K562 (cell line): ENCODE measurements at regions not wholly inside any gene's neighbourhood (a gene's known extent, or its start where the extent isn't known, plus 50 kb on each side); places are given as distances from the start of the nearest gene placed in this dataset.

Experiments used
- ATAC-seq: fragments of 200-7000 bp; cut with Tn5 transposase; 3 replicates; pipeline ENCODE4 v1.9.1; 2020; ENCODE audit warnings: moderate library complexity
- BruUV-seq: library from RNA; stranded (reverse); fragments of 400-500 nt; replicated peaks from 2 replicates; lab custom pipeline; 2021; lab: Mats Ljungman, UMichigan
- CTCF ChIA-PET: fragments of 300-600 bp; formaldehyde crosslinking; extraction: SDS; loops from one replicate; lab custom pipeline; 2021; ENCODE audit warnings: low intra/inter-chr PET ratio; lab: Yijun Ruan, JAX
- POLR2A ChIA-PET: fragments of 300-600, 350-650 bp; sonication (Branson Sonifier 250); formaldehyde crosslinking; extraction: SDS; loops from one replicate; lab custom pipeline; 2021; ENCODE audit warnings: antibody characterized with exemption, inconsistent platforms; lab: Yijun Ruan, JAX
- DNase-seq, 4 experiments: peaks; one replicate each; pipeline versions ENCODE4 v3.0.0 to v3.0.0-alpha.2; 2011 to 2018; ENCODE audit warnings: low spot score in 3 of 4, mixed read lengths in 3 of 4; ENCODE audit errors: extremely low read depth in 1 of 4
- FAIRE-seq: peaks from 2 replicates; lab custom pipeline; 2011; peaks lifted over from hg19 to GRCh38; lab: Jason Lieb, UNC
- H2AFZ ChIP-seq: 2 replicates; pipeline ENCODE4 v1.6.0; 2011; ENCODE audit warnings: low read depth, low read length, control low read depth, inconsistent platforms
- H3K27ac ChIP-seq: fragments of 200-600 bp; 3 replicates; pipeline ENCODE4 v1.8.0; 2011; ENCODE audit warnings: low read depth, mild to moderate bottlenecking, control low read depth, inconsistent platforms, low read length, moderate library complexity, mixed read lengths; ENCODE audit errors: extremely low read depth
- H3K27me3 ChIP-seq, 2 experiments: fragments of 300-600 bp in 1 of 2; 2 replicates in 1 of 2; 3 replicates in 1 of 2; pipeline versions ENCODE4 v1.6.0 to v1.8.0; 2011; ENCODE audit warnings: inconsistent platforms in 2 of 2, low read length in 2 of 2, mild to moderate bottlenecking in 1 of 2, mixed read lengths in 1 of 2, moderate library complexity in 1 of 2; ENCODE audit not compliant: control insufficient read depth in 2 of 2, insufficient read depth in 2 of 2
- H3K36me3 ChIP-seq: fragments of 300-600 bp; 3 replicates; pipeline ENCODE4 v1.8.0; 2011; ENCODE audit warnings: mild to moderate bottlenecking, low read length, inconsistent platforms; ENCODE audit not compliant: control insufficient read depth, insufficient read depth
- H3K4me1 ChIP-seq, 2 experiments: fragments of 200-600 bp in 1 of 2; replicated peaks in 1 of 2; 2 replicates in 1 of 2; 3 replicates in 1 of 2; pipeline versions ENCODE4 v1.5.1 to v1.8.0; 2011; ENCODE audit warnings: inconsistent platforms in 2 of 2, low read length in 2 of 2, mild to moderate bottlenecking in 1 of 2, mixed read lengths in 1 of 2, moderate library complexity in 1 of 2; ENCODE audit not compliant: control insufficient read depth in 2 of 2, insufficient read depth in 2 of 2
- H3K4me2 ChIP-seq: 2 replicates; pipeline ENCODE4 v1.6.1; 2011; ENCODE audit warnings: low read length, control low read depth, inconsistent platforms, mixed read lengths; ENCODE audit not compliant: insufficient read depth
- H3K4me3 ChIP-seq: fragments of 200-600 bp; sonication (generic), shearing (Covaris generic); 2 replicates; pipeline ENCODE4 v1.5.1; 2016; ENCODE audit warnings: control low read depth, inconsistent platforms
- H3K79me2 ChIP-seq: fragments of 200-600 bp; 3 replicates; pipeline ENCODE4 v1.8.0; 2011; ENCODE audit warnings: low read length, inconsistent platforms; ENCODE audit not compliant: control insufficient read depth, insufficient read depth
- H3K9ac ChIP-seq, 2 experiments: 2 replicates each; pipeline versions ENCODE4 v1.6.0 to v1.6.1; 2011; ENCODE audit warnings: low read depth in 2 of 2, low read length in 2 of 2, control low read depth in 1 of 2, inconsistent platforms in 1 of 2, mild to moderate bottlenecking in 1 of 2, mixed read lengths in 1 of 2; ENCODE audit not compliant: insufficient read depth in 1 of 2
- H3K9me1 ChIP-seq: one replicate; pipeline ENCODE4 v1.6.0; 2011; ENCODE audit warnings: inconsistent platforms, mild to moderate bottlenecking, low read length, moderate library complexity; ENCODE audit not compliant: control insufficient read depth, insufficient read depth
- H3K9me3 ChIP-seq: replicated peaks from 2 replicates; pipeline ENCODE4 v1.5.1; 2011; ENCODE audit warnings: low read depth, low read length, inconsistent platforms; ENCODE audit not compliant: control insufficient read depth, insufficient read depth
- H4K20me1 ChIP-seq: replicated peaks from 2 replicates; pipeline ENCODE4 v1.6.1; 2011; ENCODE audit warnings: low read length, inconsistent platforms, mixed read lengths; ENCODE audit not compliant: control insufficient read depth, insufficient read depth
- DPF2 ChIP-seq: fragments of 450-650 bp; IDR thresholded peaks from 2 replicates; pipeline ENCODE4 v1.6.1; 2016
- KLF10 ChIP-seq: fragments of 250-450 bp; sonication (Bioruptor Pico); IDR thresholded peaks from 2 replicates; pipeline ENCODE4 v1.6.1; 2021; ENCODE audit warnings: matching md5 sums
- MCM2 ChIP-seq: fragments of 450-650 bp; IDR thresholded peaks from 2 replicates; pipeline ENCODE4 v1.6.1; 2017; ENCODE audit warnings: low read depth, mild to moderate bottlenecking
- MYBL2 ChIP-seq, 2 experiments: fragments of 450-650 bp in 1 of 2; sonication (generic) in 1 of 2; formaldehyde crosslinking in 1 of 2; IDR thresholded peaks; 2 replicates each; pipeline versions ENCODE4 v1.6.1 to v1.8.1; 2017 to 2022; ENCODE audit warnings: borderline replicate concordance in 1 of 2, inconsistent platforms in 1 of 2, low read depth in 1 of 2, mild to moderate bottlenecking in 1 of 2, missing genetic modification reagents in 1 of 2, moderate library complexity in 1 of 2
- SRSF1 ChIP-seq: fragments of 200-400 bp; formaldehyde crosslinking; IDR thresholded peaks from 2 replicates; pipeline ENCODE4 v1.6.1; 2017; ENCODE audit warnings: mild to moderate bottlenecking, low read depth, low read length, moderate library complexity
- TEAD2 ChIP-seq: fragments of 450-650 bp; IDR thresholded peaks from 2 replicates; pipeline ENCODE4 v1.6.1; 2016; ENCODE audit warnings: missing genetic modification characterization, control low read depth, missing compliant biosample characterization
- ZBTB8A ChIP-seq: fragments of 450-650 bp; IDR thresholded peaks from 2 replicates; pipeline ENCODE4 v1.6.1; 2018; ENCODE audit warnings: mild to moderate bottlenecking, moderate library complexity; ENCODE audit not compliant: partially characterized antibody
- ZNF282 ChIP-seq: sonication (generic); formaldehyde crosslinking; IDR thresholded peaks from 2 replicates; pipeline ENCODE4 v1.8.1; 2023; ENCODE audit warnings: missing genetic modification reagents
- ZNF668 ChIP-seq: fragments of 250-450 bp; sonication (Bioruptor Pico); IDR thresholded peaks from 2 replicates; pipeline ENCODE4 v1.8.0; 2022; ENCODE audit warnings: mild to moderate bottlenecking, inconsistent platforms
- WGBS: fragments of 100-300 bp; shearing (Covaris generic); methylation state at CpG from one replicate; pipeline ENCODE4 v1.1.6; 2016; ENCODE audit warnings: low coverage, mixed read lengths; ENCODE audit not compliant: insufficient coverage; ENCODE audit errors: missing lambda C conversion rate; 5-methylcytosine and 5-hydroxymethylcytosine counted together
- in situ Hi-C: fragments of 300-500 bp; cut with MboI; formaldehyde crosslinking; loops from 4 replicates; pipeline ENCODE4 v1.15.0; 2018; ENCODE audit warnings: inconsistent platforms, mixed read lengths
- intact Hi-C: fragments of 100-400 bp; cut with micrococcal nuclease; formaldehyde crosslinking; loops from 2 replicates; pipeline ENCODE4 v1.14.2; 2022
- TF ChIP-seq, protein P1 (sequence below): fragments of 250-450 bp; sonication (Bioruptor Pico); IDR thresholded peaks from 2 replicates; pipeline ENCODE4 v1.8.0; 2022; ENCODE audit warnings: inconsistent platforms, mild to moderate bottlenecking, moderate library complexity, borderline replicate concordance

- H3K4me3 ChIP-seq = no peak overlapping the region
- H3K9me3 ChIP-seq = no peaks in the 10 kb centered on the region; the same call in 1 of the 2 replicates
- TF ChIP-seq ZNF668 (CRISPR knock-in tag) = no peak
- no peak for TF ChIP-seq TEAD2 (tag)
- no peak for TF ChIP-seq MCM2
- TF ChIP-seq, protein P1, sequence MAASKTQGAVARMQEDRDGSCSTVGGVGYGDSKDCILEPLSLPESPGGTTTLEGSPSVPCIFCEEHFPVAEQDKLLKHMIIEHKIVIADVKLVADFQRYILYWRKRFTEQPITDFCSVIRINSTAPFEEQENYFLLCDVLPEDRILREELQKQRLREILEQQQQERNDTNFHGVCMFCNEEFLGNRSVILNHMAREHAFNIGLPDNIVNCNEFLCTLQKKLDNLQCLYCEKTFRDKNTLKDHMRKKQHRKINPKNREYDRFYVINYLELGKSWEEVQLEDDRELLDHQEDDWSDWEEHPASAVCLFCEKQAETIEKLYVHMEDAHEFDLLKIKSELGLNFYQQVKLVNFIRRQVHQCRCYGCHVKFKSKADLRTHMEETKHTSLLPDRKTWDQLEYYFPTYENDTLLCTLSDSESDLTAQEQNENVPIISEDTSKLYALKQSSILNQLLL (CRISPR knock-in tag) = no peak
- no peak for TF ChIP-seq KLF10 (CRISPR knock-in tag)
- TF ChIP-seq MYBL2 (IDR thresholded peaks at IDR 0.05; ENCODE audit: low read depth) = no peak
- no peak for TF ChIP-seq MYBL2 (CRISPR knock-in tag; IDR thresholded peaks at IDR 0.05; ENCODE audit: borderline replicate concordance)
- TF ChIP-seq ZNF282 (CRISPR knock-in tag) = no peak
- no peak for TF ChIP-seq DPF2
- TF ChIP-seq ZBTB8A = no peak
- TF ChIP-seq SRSF1 = no peak
- TF ChIP-seq, all 486 proteins: peak for 0
- BruUV-seq = no TSS peak
- in situ Hi-C loops (no loop called here), intact Hi-C loops (no loop called here)
- H3K79me2 ChIP-seq = no peaks in the 10 kb centered on the region
- no peaks in the 10 kb centered on the region for H3K36me3 ChIP-seq
- H3K4me1 ChIP-seq = no peaks in the 10 kb centered on the region
- no peaks in the 10 kb centered on the region for H3K9me1 ChIP-seq
- H3K27ac ChIP-seq = no peak overlapping the region
- no peak for DNase-seq
- no peak overlapping the region for H3K9ac ChIP-seq
- POLR2A ChIA-PET = no interaction called here
- WGBS = 0% methylated on average over 2 of the region's 2 CpGs
- H4K20me1 ChIP-seq = no peaks in the 10 kb centered on the region
- H3K27me3 ChIP-seq = no peaks in the 10 kb centered on the region
- CTCF ChIA-PET = no interaction called here
- no peak overlapping the region for H2AFZ ChIP-seq
- no peak for FAIRE-seq
- ATAC-seq = no peak
- H3K4me2 ChIP-seq = no peak overlapping the region
Observed at GRCh38 chr6:55696501-55696900, 117.5 kb upstream of the HMGCLL1 start.
